A549 (cell line): ENCODE measurements at regions not wholly inside any gene's neighbourhood (a gene's known extent, or its start where the extent isn't known, plus 50 kb on each side); places are given as distances from the start of the nearest gene placed in this dataset.

Experiments
- ATAC-seq, 2 experiments: fragments of 200-7000 bp in 1 of 2; fragments of >200 bp in 1 of 2; cut with Nextera tagmentation in 1 of 2; cut with Tn5 transposase in 1 of 2; 3 replicates each; pipeline versions ENCODE4 v1.8.0 to v1.9.1; 2018 to 2020; ENCODE audit warnings: mild to moderate bottlenecking in 1 of 2, moderate library complexity in 1 of 2
- CTCF ChIA-PET: fragments of 300-600 bp; sonication (Branson Sonifier 250); formaldehyde crosslinking; extraction: SDS; loops from one replicate; lab custom pipeline; 2021; ENCODE audit warnings: antibody characterized with exemption, inconsistent platforms; lab: Yijun Ruan, JAX
- POLR2A ChIA-PET: fragments of 350-600 bp; formaldehyde crosslinking; extraction: SDS; loops from one replicate; lab custom pipeline; 2021; ENCODE audit warnings: antibody characterized with exemption, inconsistent platforms; lab: Yijun Ruan, JAX
- DNase-seq, 2 experiments: peaks; one replicate each; pipeline versions ENCODE4 v3.0.0 to v3.0.0-alpha.2; 2011 to 2016; ENCODE audit warnings: low read depth in 1 of 2, low spot score in 1 of 2
- FAIRE-seq: peaks from 2 replicates; lab custom pipeline; 2011; peaks lifted over from hg19 to GRCh38; lab: Jason Lieb, UNC
- H3K27ac ChIP-seq, 2 experiments: fragments of >200 bp; sonication (Bioruptor Twin); formaldehyde crosslinking; 3 replicates each; pipeline ENCODE4 v1.5.1; 2016 to 2017
- H3K4me1 ChIP-seq: fragments of >200 bp; sonication (Bioruptor Twin); formaldehyde crosslinking; 3 replicates; pipeline ENCODE4 v1.6.1; 2016
- H3K4me2 ChIP-seq: fragments of >200 bp; sonication (Bioruptor Twin); formaldehyde crosslinking; 3 replicates; pipeline ENCODE4 v1.6.1; 2016
- H3K4me3 ChIP-seq: fragments of >200 bp; sonication (Bioruptor Twin); formaldehyde crosslinking; 3 replicates; pipeline ENCODE4 v1.5.1; 2016
- H3K9me3 ChIP-seq: fragments of >200 bp; sonication (Bioruptor Twin); formaldehyde crosslinking; 3 replicates; pipeline ENCODE4 v1.6.1; 2016
- ATOH8 ChIP-seq: fragments of 250-450 bp; sonication (Bioruptor Pico); IDR thresholded peaks from 2 replicates; pipeline ENCODE4 v1.5.0; 2020; ENCODE audit warnings: low read depth, mild to moderate bottlenecking, moderate library complexity
- BHLHE40 ChIP-seq: IDR thresholded peaks from 2 replicates; pipeline ENCODE4 v1.6.1; 2012; ENCODE audit warnings: low read depth, low read length, inconsistent platforms
- CEBPB ChIP-seq, 2 experiments: fragments of >200 bp in 1 of 2; sonication (Bioruptor Twin) in 1 of 2; formaldehyde crosslinking in 1 of 2; IDR thresholded peaks; 2 replicates each; pipeline ENCODE4 v1.6.1; 2012 to 2016
- CHD2 ChIP-seq: fragments of 150-350 bp; IDR thresholded peaks from 2 replicates; pipeline ENCODE4 v1.6.1; 2014; ENCODE audit warnings: low read length; ENCODE audit not compliant: partially characterized antibody
- CHD4 ChIP-seq: fragments of 200-600 bp; sonication (generic); IDR thresholded peaks from 2 replicates; pipeline ENCODE4 v1.6.1; 2016; ENCODE audit warnings: antibody characterized with exemption, mild to moderate bottlenecking, borderline replicate concordance
- E2F6 ChIP-seq: IDR thresholded peaks from 2 replicates; pipeline ENCODE4 v1.6.1; 2012; ENCODE audit warnings: low read depth, borderline replicate concordance
- EHMT2 ChIP-seq: fragments of 200-600 bp; sonication (generic); IDR thresholded peaks from 2 replicates; pipeline ENCODE4 v1.6.1; 2016; ENCODE audit warnings: antibody characterized with exemption, low read depth, mild to moderate bottlenecking, moderate library complexity
- ELK1 ChIP-seq: fragments of 150-350 bp; IDR thresholded peaks from 2 replicates; pipeline ENCODE4 v1.6.1; 2014; ENCODE audit warnings: low read depth, mild to moderate bottlenecking, low read length
- FOXS1 ChIP-seq: fragments of 250-450 bp; sonication (Bioruptor Pico); IDR thresholded peaks from 2 replicates; pipeline ENCODE4 v1.5.0; 2020; ENCODE audit warnings: mild to moderate bottlenecking, moderate library complexity
- HOXB5 ChIP-seq: fragments of 250-450 bp; sonication (Bioruptor Pico); IDR thresholded peaks from 2 replicates; pipeline ENCODE4 v1.5.0; 2020; ENCODE audit warnings: mild to moderate bottlenecking, moderate library complexity
- JUN ChIP-seq, 2 experiments: fragments of >200 bp; sonication (Bioruptor Twin); formaldehyde crosslinking; IDR thresholded peaks; 2 replicates in 1 of 2; 3 replicates in 1 of 2; pipeline ENCODE4 v1.6.1; 2016 to 2017
- KDM1A ChIP-seq: fragments of 200-600 bp; sonication (generic); IDR thresholded peaks from 2 replicates; pipeline ENCODE4 v1.6.1; 2016; ENCODE audit warnings: low read depth, mild to moderate bottlenecking
- MAX ChIP-seq: IDR thresholded peaks from 2 replicates; pipeline ENCODE4 v1.6.1; 2012
- MYC ChIP-seq: IDR thresholded peaks from 2 replicates; pipeline ENCODE4 v1.6.1; 2012; ENCODE audit warnings: mild to moderate bottlenecking, inconsistent platforms, low read length, improper control_type of control experiment, borderline replicate concordance
- NFE2L2 ChIP-seq: fragments of 150-350 bp; conservative IDR thresholded peaks from 2 replicates; pipeline ENCODE4 v1.6.1; 2014; ENCODE audit warnings: low read length
- NR3C1 ChIP-seq: fragments of >200 bp; sonication (Bioruptor Twin); formaldehyde crosslinking; IDR thresholded peaks from 3 replicates; pipeline ENCODE4 v1.6.1; 2017
- PHF8 ChIP-seq: fragments of 200-600 bp; sonication (generic); IDR thresholded peaks from 2 replicates; pipeline ENCODE4 v1.6.1; 2016; ENCODE audit warnings: low read depth, mild to moderate bottlenecking, antibody characterized with exemption, moderate library complexity, borderline replicate concordance
- POLR2AphosphoS2 ChIP-seq: conservative IDR thresholded peaks from 2 replicates; pipeline ENCODE4 v1.6.1; 2012; ENCODE audit warnings: low read length, improper control_type of control experiment, inconsistent platforms
- RAD21 ChIP-seq, 2 experiments: fragments of >200 bp in 1 of 2; sonication (Bioruptor Twin) in 1 of 2; formaldehyde crosslinking in 1 of 2; IDR thresholded peaks in 1 of 2; conservative IDR thresholded peaks in 1 of 2; 2 replicates in 1 of 2; 3 replicates in 1 of 2; pipeline ENCODE4 v1.6.1; 2012 to 2018; ENCODE audit warnings: inconsistent platforms in 1 of 2
- RARB ChIP-seq: fragments of 250-450 bp; sonication (Bioruptor Pico); IDR thresholded peaks from 2 replicates; pipeline ENCODE4 v1.8.0; 2021; ENCODE audit warnings: mild to moderate bottlenecking, moderate library complexity
- RCOR1 ChIP-seq: fragments of 150-350 bp; IDR thresholded peaks from 2 replicates; pipeline ENCODE4 v1.6.1; 2014; ENCODE audit warnings: antibody characterized with exemption, low read length, low read depth
- RFX5 ChIP-seq: fragments of 450-650 bp; IDR thresholded peaks from 2 replicates; pipeline ENCODE4 v1.7.1; 2014; ENCODE audit warnings: antibody characterized with exemption, mild to moderate bottlenecking, moderate library complexity
- SMC3 ChIP-seq: fragments of >200 bp; sonication (Bioruptor Twin); formaldehyde crosslinking; IDR thresholded peaks from 3 replicates; pipeline ENCODE4 v1.6.1; 2018; ENCODE audit warnings: inconsistent platforms
- USF2 ChIP-seq: fragments of 450-650 bp; IDR thresholded peaks from 2 replicates; pipeline ENCODE4 v1.6.1; 2014; ENCODE audit warnings: antibody characterized with exemption
- ZC3H11A ChIP-seq: fragments of 450-650 bp; IDR thresholded peaks from 2 replicates; pipeline ENCODE4 v1.6.1; 2014; ENCODE audit warnings: antibody characterized with exemption, mild to moderate bottlenecking
- ZFP36 ChIP-seq: fragments of 450-650 bp; IDR thresholded peaks from 2 replicates; pipeline ENCODE4 v1.6.1; 2014; ENCODE audit warnings: borderline replicate concordance; ENCODE audit not compliant: partially characterized antibody
- ZNF302 ChIP-seq: fragments of 250-450 bp; sonication (Bioruptor Pico); IDR thresholded peaks from 2 replicates; pipeline ENCODE4 v1.9.0; 2021; ENCODE audit warnings: inconsistent platforms, mild to moderate bottlenecking, moderate library complexity
- WGBS: methylation state at CpG from one replicate; pipeline ENCODE4 v1.1.6; 2017; ENCODE audit errors: missing lambda C conversion rate; 5-methylcytosine and 5-hydroxymethylcytosine counted together

- CTCF ChIA-PET: interaction anchor here (0.5 to 0.8 kb wide), 2 partner anchors 25 to 1816 kb away, joined by 3 read pairs; no protein-coding TSS in a partner anchor
- H3K4me3 ChIP-seq: no peak overlapping the region
- no peaks in the 10 kb centered on the region for H3K4me1 ChIP-seq
- no peaks in the 10 kb centered on the region for H3K9me3 ChIP-seq
- ATAC-seq (no peak), DNase-seq (no peak), FAIRE-seq (no peak)
- H3K4me2 ChIP-seq: no peak overlapping the region
- POLR2A ChIA-PET: no interaction called here
- TF ChIP-seq FOXS1 (CRISPR knock-in tag): no peak
- TF ChIP-seq RFX5: no peak
- TF ChIP-seq CEBPB (IDR thresholded peaks at IDR 0.05): no peak
- 0% methylated on average over 1 of the region's 1 CpG for WGBS
- no peak overlapping the region for H3K27ac ChIP-seq
These were observed 491.7 kb upstream of the NXPH2 start for GRCh38 chr2:139271879-139272278.

- CTCF ChIA-PET: interaction anchor here (0.8 kb wide), 1 partner anchor 1817 kb away, joined by 3 read pairs; no protein-coding TSS in a partner anchor
- H3K4me3 ChIP-seq: no peak overlapping the region
- ATAC-seq: no peak
- TF ChIP-seq EHMT2: no peak
- no peak for TF ChIP-seq HOXB5 (CRISPR knock-in tag)
- no peak for TF ChIP-seq RCOR1
- TF ChIP-seq NR3C1: no peak
- no peak for TF ChIP-seq RAD21 (conservative IDR thresholded peaks at IDR 0.05 in 1 of 2, IDR thresholded peaks at IDR 0.05 in 1 of 2)
- no peak for TF ChIP-seq ATOH8
- no peak for TF ChIP-seq CEBPB (IDR thresholded peaks at IDR 0.05)
- no peak for TF ChIP-seq USF2
- TF ChIP-seq ELK1: no peak
- no peak for TF ChIP-seq SMC3
- no peak for TF ChIP-seq JUN (IDR thresholded peaks at IDR 0.05)
- TF ChIP-seq KDM1A: no peak
- no peak for TF ChIP-seq NFE2L2
- no peak for TF ChIP-seq PHF8
- TF ChIP-seq ZFP36: no peak
- no peak for TF ChIP-seq BHLHE40
- no peak for DNase-seq
- FAIRE-seq: no peak
- H3K27ac ChIP-seq: no peak overlapping the region
- no peaks in the 10 kb centered on the region for H3K9me3 ChIP-seq
- no peaks in the 10 kb centered on the region for H3K4me1 ChIP-seq
- POLR2A ChIA-PET: no interaction called here
- WGBS: 4% methylated on average over 2 of the region's 2 CpGs
- H3K4me2 ChIP-seq: no peak overlapping the region
These were observed 491.0 kb upstream of the NXPH2 start for GRCh38 chr2:139271149-139271548.

- ChIA-PET CTCF (no interaction called here), POLR2A (no interaction called here)
- Histone ChIP-seq H3K27ac (no peak overlapping the region), H3K4me2 (no peak overlapping the region), H3K4me3 (no peak overlapping the region), H3K4me1 (no peaks in the 10 kb centered on the region), H3K9me3 (no peaks in the 10 kb centered on the region)
- 5% methylated on average over 2 of the region's 2 CpGs for WGBS
- TF ChIP-seq RARB (CRISPR knock-in tag) (no peak), MYC (no peak), RCOR1 (no peak), ZNF302 (CRISPR knock-in tag) (no peak), EHMT2 (no peak), ZC3H11A (no peak), POLR2AphosphoS2 (no peak), MAX (no peak), CHD2 (no peak), E2F6 (no peak), CHD4 (no peak)
- FAIRE-seq (no peak), DNase-seq (no peak), ATAC-seq (no peak)
These were observed 479.9 kb upstream of the NXPH2 start for GRCh38 chr2:139260052-139260430.
